HG02943 (cell line): ENCODE measurements at regions not wholly inside any gene's neighbourhood (a gene's known extent, or its start where the extent isn't known, plus 50 kb on each side); places are given as distances from the start of the nearest gene placed in this dataset.

Source experiments
- ATAC-seq: cut with Tn5 transposase; IDR thresholded peaks from one replicate; pipeline ENCODE4 v1.9.1; 2021; ENCODE audit warnings: mild to moderate bottlenecking, low read depth, moderate library complexity; ENCODE audit not compliant: unreplicated experiment

- no peak for ATAC-seq
Measured at GRCh38 chr4:14952352-14952751, 49.9 kb upstream of the CPEB2 start.
